OCI-LY7 (cell line): ENCODE measurements at regions not wholly inside any gene's neighbourhood (a gene's known extent, or its start where the extent isn't known, plus 50 kb on each side); places are given as distances from the start of the nearest gene placed in this dataset.
"Not testable (repeated sequence)": the region's sequence is repeated elsewhere in the genome, so short reads cannot be mapped to it uniquely, and the experiment has no call there.

Source experiments
- BruUV-seq: library from RNA; stranded (reverse); fragments of 400-500 nt; replicated peaks from 2 replicates; lab custom pipeline; 2021; lab: Mats Ljungman, UMichigan
- CTCF ChIA-PET: fragments of 300-600 bp; sonication (Branson Sonifier 250); formaldehyde crosslinking; loops from one replicate; lab custom pipeline; 2022; ENCODE audit warnings: antibody characterized with exemption; ENCODE audit not compliant: unreplicated experiment; lab: Charles Lee
- POLR2A ChIA-PET: fragments of 300-600 bp; sonication (Branson Sonifier 250); formaldehyde crosslinking; loops from one replicate; lab custom pipeline; 2022; ENCODE audit warnings: antibody characterized with exemption; lab: Charles Lee
- DNase-seq: peaks from one replicate; pipeline ENCODE4 v3.0.0-alpha.2; 2015; ENCODE audit warnings: low spot score
- H2AFZ ChIP-seq: fragments of 200-600 bp; sonication (generic), shearing (Covaris generic); 2 replicates; pipeline ENCODE4 v1.6.1; 2014; ENCODE audit warnings: mild to moderate bottlenecking, antibody characterized with exemption, low read length, moderate library complexity
- H3K27ac ChIP-seq: fragments of 200-600 bp; sonication (generic); 2 replicates; pipeline ENCODE4 v1.5.1; 2014; ENCODE audit warnings: mixed run types, low read depth, mild to moderate bottlenecking, moderate library complexity, low read length, inconsistent platforms; ENCODE audit not compliant: poor library complexity, severe bottlenecking
- H3K36me3 ChIP-seq: fragments of 200-600 bp; sonication (generic); 2 replicates; pipeline ENCODE4 v1.6.1; 2014; ENCODE audit warnings: mild to moderate bottlenecking, antibody characterized with exemption, low read length, moderate library complexity, mixed read lengths; ENCODE audit not compliant: insufficient read depth
- H3K4me1 ChIP-seq: fragments of 200-600 bp; sonication (generic); 2 replicates; pipeline ENCODE4 v1.5.1; 2014; ENCODE audit warnings: mild to moderate bottlenecking, low read length; ENCODE audit not compliant: insufficient read depth, poor library complexity, severe bottlenecking
- H3K4me2 ChIP-seq: fragments of 200-600 bp; sonication (generic); 2 replicates; pipeline ENCODE4 v1.6.1; 2014; ENCODE audit warnings: mild to moderate bottlenecking, low read length
- H3K4me3 ChIP-seq: fragments of 200-600 bp; sonication (generic); 2 replicates; pipeline ENCODE4 v1.5.1; 2014; ENCODE audit warnings: mild to moderate bottlenecking, low read depth, low read length; ENCODE audit not compliant: poor library complexity, severe bottlenecking
- H3K79me2 ChIP-seq: fragments of 200-600 bp; sonication (generic); 2 replicates; pipeline ENCODE4 v1.6.1; 2016; ENCODE audit warnings: low read depth, mild to moderate bottlenecking, low read length, moderate library complexity, mixed read lengths; ENCODE audit not compliant: insufficient read depth
- H3K9me2 ChIP-seq: fragments of 200-600 bp; sonication (generic); 2 replicates; pipeline ENCODE4 v1.6.1; 2016; ENCODE audit warnings: mild to moderate bottlenecking, low read length, mixed read lengths; ENCODE audit not compliant: insufficient read depth
- H3K9me3 ChIP-seq: fragments of 200-600 bp; sonication (generic); 2 replicates; pipeline ENCODE4 v1.6.1; 2014; ENCODE audit warnings: mild to moderate bottlenecking, mixed run types, low read length, mixed read lengths
- H4K20me1 ChIP-seq: fragments of 200-600 bp; sonication (generic); 2 replicates; pipeline ENCODE4 v1.6.1; 2014; ENCODE audit warnings: mild to moderate bottlenecking, antibody characterized with exemption, low read length, moderate library complexity, mixed read lengths; ENCODE audit not compliant: insufficient read depth
- CTCF ChIP-seq: fragments of 200-600 bp; sonication (generic); conservative IDR thresholded peaks from 2 replicates; pipeline ENCODE4 v1.5.1; 2014; ENCODE audit warnings: mild to moderate bottlenecking, antibody characterized with exemption, low read length, moderate library complexity, mixed read lengths
- EZH2phosphoT487 ChIP-seq: fragments of 200-600 bp; sonication (generic); IDR thresholded peaks from 2 replicates; pipeline ENCODE4 v1.6.1; 2018; ENCODE audit warnings: low read depth, borderline replicate concordance, mild to moderate bottlenecking, mixed run types, antibody characterized with exemption, low read length, moderate library complexity, mixed read lengths
- intact Hi-C: fragments of 100-400 bp; cut with micrococcal nuclease; formaldehyde crosslinking; loops from one replicate; pipeline ENCODE4 v1.10.0; 2022; ENCODE audit not compliant: unreplicated experiment

- Histone ChIP-seq H3K9me3 (no peaks in the 10 kb centered on the region), H3K9me2 (no peaks in the 10 kb centered on the region), H2AFZ (no peak overlapping the region), H3K79me2 (no peaks in the 10 kb centered on the region), H3K4me3 (no peak overlapping the region), H3K4me2 (no peak overlapping the region), H3K36me3 (no peaks in the 10 kb centered on the region), H3K27ac (no peak overlapping the region), H4K20me1 (no peaks in the 10 kb centered on the region), H3K4me1 (no peaks in the 10 kb centered on the region)
- TF ChIP-seq CTCF: no peak
- TF ChIP-seq EZH2phosphoT487: no peak
- intact Hi-C loops: no loop called here
- DNase-seq: no peak
- CTCF ChIA-PET: no interaction called here
- no TSS peak for BruUV-seq
- POLR2A ChIA-PET: no interaction called here
Measured at GRCh38 chr1:204011426-204011825, 61.5 kb upstream of the SOX13 start.

GRCh38 chr1:204013052-204013451, 59.9 kb upstream of the SOX13 start:
- DNase-seq: no peak
- H3K4me1 ChIP-seq: no peaks in the 10 kb centered on the region
- no peaks in the 10 kb centered on the region for H3K36me3 ChIP-seq
- H3K4me3 ChIP-seq: no peak overlapping the region
- no peak overlapping the region for H3K4me2 ChIP-seq
- intact Hi-C loops: no loop called here
- no peak overlapping the region for H3K27ac ChIP-seq
- no peaks in the 10 kb centered on the region for H4K20me1 ChIP-seq
- no peak for TF ChIP-seq CTCF
- TF ChIP-seq EZH2phosphoT487: no peak
- no TSS peak for BruUV-seq
- H2AFZ ChIP-seq: no peak overlapping the region
- H3K79me2 ChIP-seq: no peaks in the 10 kb centered on the region
- ChIA-PET CTCF (no interaction called here), POLR2A (no interaction called here)
- H3K9me2 ChIP-seq: no peaks in the 10 kb centered on the region
- H3K9me3 ChIP-seq: no peaks in the 10 kb centered on the region

DNA sequence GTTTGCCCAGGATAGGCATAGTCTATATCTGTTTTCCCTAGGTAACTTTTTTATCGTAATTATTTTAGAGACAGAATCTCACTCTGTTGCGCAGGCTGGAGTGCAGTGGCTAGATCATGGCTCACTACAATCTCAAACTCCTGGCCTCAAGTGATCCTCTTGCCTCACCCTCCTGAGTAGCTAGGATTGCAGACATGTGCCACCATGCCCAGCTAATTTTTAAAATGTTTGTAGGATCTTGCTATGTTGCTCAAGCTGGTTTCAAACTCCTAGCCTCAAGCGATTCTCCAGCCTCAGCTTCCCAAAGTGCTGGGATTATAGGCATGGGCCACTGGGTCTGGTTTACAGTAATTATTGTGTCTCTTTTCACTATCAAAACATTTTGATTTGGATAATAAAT, 58.6 kb upstream of the SOX13 start:
- Histone ChIP-seq H3K9me3 (no peaks in the 10 kb centered on the region), H3K36me3 (no peaks in the 10 kb centered on the region), H3K4me3 (no peak overlapping the region), H2AFZ (no peak overlapping the region), H3K9me2 (no peaks in the 10 kb centered on the region), H3K79me2 (no peaks in the 10 kb centered on the region), H3K4me2 (no peak overlapping the region), H3K4me1 (no peaks in the 10 kb centered on the region), H4K20me1 (no peaks in the 10 kb centered on the region), H3K27ac (no peak overlapping the region)
- no peak for DNase-seq
- intact Hi-C loops: no loop called here
- TF ChIP-seq EZH2phosphoT487: no peak
- no peak for TF ChIP-seq CTCF
- ChIA-PET POLR2A (interaction anchor here (0.7 to 1.1 kb wide), 2 partner anchors 12 to 1107 kb away, joined by 3 to 7 read pairs; no protein-coding TSS in a partner anchor), CTCF (no interaction called here)
- BruUV-seq: no TSS peak

- H2AFZ ChIP-seq, H3K9me2 ChIP-seq, H3K4me2 ChIP-seq, DNase-seq, H3K4me3 ChIP-seq, H3K27ac ChIP-seq, H3K36me3 ChIP-seq, H3K9me3 ChIP-seq, BruUV-seq, H3K79me2 ChIP-seq, H4K20me1 ChIP-seq, CTCF ChIA-PET, intact Hi-C loops, H3K4me1 ChIP-seq: not testable (repeated sequence)
- POLR2A ChIA-PET: interaction anchor here (0.7 to 1.1 kb wide), 2 partner anchors 13 to 1106 kb away, joined by 3 to 7 read pairs; no protein-coding TSS in a partner anchor
Measured at GRCh38 chr1:204014961-204015360, 58.0 kb upstream of the SOX13 start.
